ENCODE measurements at regions not wholly inside any gene's neighbourhood (a gene's known extent, or its start where the extent isn't known, plus 50 kb on each side); places are given as distances from the start of the nearest gene placed in this dataset.

GRCh38 chrX:113473418-113473817 is 632.8 kb upstream of the AMOT start:
- TF ChIP-seq CTCF (tag by site-specific recombination; IDR thresholded peaks at IDR 0.05), result no peak
- no peak for TF ChIP-seq ZNF629 (tag by site-specific recombination; IDR thresholded peaks at IDR 0.05)

Data from HEK293 (cell line).